HepG2 (cell line): ENCODE measurements at regions not wholly inside any gene's neighbourhood (a gene's known extent, or its start where the extent isn't known, plus 50 kb on each side); places are given as distances from the start of the nearest gene placed in this dataset.

Experiments used
- ATAC-seq: fragments of 200-7000 bp; cut with Tn5 transposase; 3 replicates; pipeline ENCODE4 v1.9.1; 2020; ENCODE audit warnings: mild to moderate bottlenecking, moderate library complexity
- BruUV-seq: library from RNA; stranded (reverse); fragments of 400-500 nt; replicated peaks from 2 replicates; lab custom pipeline; 2021; lab: Mats Ljungman, UMichigan
- CTCF ChIA-PET: fragments of 300-600 bp; formaldehyde crosslinking; extraction: SDS; loops from one replicate; lab custom pipeline; 2021; ENCODE audit warnings: low total read pairs, inconsistent platforms, low intra/inter-chr PET ratio; lab: Yijun Ruan, JAX
- POLR2A ChIA-PET: fragments of 350-600 bp; sonication (Branson Sonifier 250); formaldehyde crosslinking; loops from one replicate; lab custom pipeline; 2020; ENCODE audit warnings: antibody characterized with exemption, inconsistent platforms; lab: Yijun Ruan, JAX
- DNase-seq: peaks from one replicate; pipeline ENCODE4 v3.0.0-alpha.2; 2015; ENCODE audit warnings: low spot score
- FAIRE-seq: peaks from 3 replicates; lab custom pipeline; 2011; peaks lifted over from hg19 to GRCh38; lab: Jason Lieb, UNC
- H2AFZ ChIP-seq: one replicate; pipeline ENCODE4 v1.6.1; 2011; ENCODE audit warnings: low read length, inconsistent platforms
- H3K27ac ChIP-seq: fragments of 300-600 bp; 3 replicates; pipeline ENCODE4 v1.8.0; 2011; ENCODE audit warnings: mixed run types, mild to moderate bottlenecking, mixed read lengths, low read length, inconsistent platforms; ENCODE audit not compliant: insufficient read depth; ENCODE audit errors: extremely low read length
- H3K27me3 ChIP-seq, 2 experiments: fragments of 200-600 bp in 1 of 2; 2 replicates in 1 of 2; 3 replicates in 1 of 2; pipeline versions ENCODE4 v1.6.0 to v1.8.0; 2011; ENCODE audit warnings: low read length in 2 of 2, mild to moderate bottlenecking in 2 of 2, moderate library complexity in 2 of 2, inconsistent platforms in 1 of 2; ENCODE audit not compliant: insufficient read depth in 2 of 2, control insufficient read depth in 1 of 2
- H3K36me3 ChIP-seq, 2 experiments: fragments of 200-600 bp in 1 of 2; replicated peaks in 1 of 2; 2 replicates in 1 of 2; 3 replicates in 1 of 2; pipeline versions ENCODE4 v1.5.1 to v1.8.0; 2011; ENCODE audit warnings: low read length in 2 of 2, inconsistent platforms in 1 of 2; ENCODE audit not compliant: insufficient read depth in 2 of 2, control insufficient read depth in 1 of 2
- H3K4me1 ChIP-seq: 2 replicates; pipeline ENCODE4 v1.5.1; 2012; ENCODE audit warnings: low read length, inconsistent platforms; ENCODE audit not compliant: insufficient read depth
- H3K4me2 ChIP-seq: 2 replicates; pipeline ENCODE4 v1.6.0; 2011; ENCODE audit warnings: low read depth, low read length, inconsistent platforms
- H3K4me3 ChIP-seq, 3 experiments: fragments of 200-600 bp in 1 of 3; sonication (generic), shearing (Covaris generic) in 1 of 3; replicated peaks in 1 of 3; 2 replicates each; pipeline ENCODE4 v1.5.1; 2011 to 2016; ENCODE audit warnings: low read length in 3 of 3, inconsistent platforms in 2 of 3, low read depth in 2 of 3, mild to moderate bottlenecking in 2 of 3, control low read depth in 1 of 3, mixed read lengths in 1 of 3; ENCODE audit not compliant: insufficient read depth in 1 of 3
- H3K79me2 ChIP-seq: one replicate; pipeline ENCODE4 v1.6.1; 2011; ENCODE audit warnings: low read length, inconsistent platforms; ENCODE audit not compliant: insufficient read depth
- H3K9ac ChIP-seq: 2 replicates; pipeline ENCODE4 v1.6.0; 2011; ENCODE audit warnings: mild to moderate bottlenecking, low read depth, low read length, inconsistent platforms; ENCODE audit not compliant: insufficient read depth
- H3K9me3 ChIP-seq: 2 replicates; pipeline ENCODE4 v1.5.1; 2012; ENCODE audit warnings: mild to moderate bottlenecking, low read length
- H4K20me1 ChIP-seq: 2 replicates; pipeline ENCODE4 v1.6.0; 2011; ENCODE audit warnings: inconsistent platforms, mild to moderate bottlenecking, low read length, moderate library complexity; ENCODE audit not compliant: insufficient read depth
- ARID3A ChIP-seq: IDR thresholded peaks from 2 replicates; pipeline ENCODE4 v1.6.1; 2012; ENCODE audit warnings: low read depth, low read length, improper control_type of control experiment
- ASH2L ChIP-seq: fragments of 300-600, 200-600 bp; sonication (generic); IDR thresholded peaks from 2 replicates; pipeline ENCODE4 v1.7.0; 2017; ENCODE audit warnings: low read depth, mild to moderate bottlenecking, moderate library complexity, mixed read lengths, low read length; ENCODE audit not compliant: insufficient read length
- CBFB ChIP-seq: sonication (generic); formaldehyde crosslinking; IDR thresholded peaks from 2 replicates; pipeline ENCODE4 v1.4.0; 2020; ENCODE audit warnings: missing genetic modification reagents
- DPF2 ChIP-seq: sonication (generic); formaldehyde crosslinking; IDR thresholded peaks from 2 replicates; pipeline ENCODE4 v1.4.0; 2020; ENCODE audit warnings: mild to moderate bottlenecking, low read depth, missing genetic modification reagents, borderline replicate concordance
- HIVEP1 ChIP-seq: sonication (generic); formaldehyde crosslinking; IDR thresholded peaks from 2 replicates; pipeline ENCODE4 v1.4.0; 2020; ENCODE audit warnings: mild to moderate bottlenecking, missing genetic modification reagents
- KLF6 ChIP-seq: IDR thresholded peaks from 2 replicates; pipeline ENCODE4 v1.8.0; 2016; ENCODE audit warnings: missing biosample characterization, missing genetic modification reagents
- MED8 ChIP-seq: sonication (generic); formaldehyde crosslinking; IDR thresholded peaks from 2 replicates; pipeline ENCODE4 v1.8.1; 2023; ENCODE audit warnings: mild to moderate bottlenecking, missing genetic modification reagents; ENCODE audit not compliant: insufficient replicate concordance
- NCOA1 ChIP-seq: sonication (generic); formaldehyde crosslinking; IDR thresholded peaks from 2 replicates; pipeline ENCODE4 v1.9.0; 2021; ENCODE audit warnings: missing genetic modification reagents
- NFIC ChIP-seq: IDR thresholded peaks from 2 replicates; pipeline ENCODE4 v1.6.1; 2012; ENCODE audit warnings: mild to moderate bottlenecking, low read length, inconsistent platforms
- PCBP1 ChIP-seq: fragments of 200-400 bp; formaldehyde crosslinking; IDR thresholded peaks from 2 replicates; pipeline ENCODE4 v1.6.1; 2017; ENCODE audit warnings: mild to moderate bottlenecking, low read depth, low read length, borderline replicate concordance
- RAD21 ChIP-seq: fragments of 450-650 bp; formaldehyde crosslinking; IDR thresholded peaks from 2 replicates; pipeline ENCODE4 v1.5.0; 2020; ENCODE audit warnings: mild to moderate bottlenecking
- SMAD9 ChIP-seq: sonication (generic); formaldehyde crosslinking; IDR thresholded peaks from 2 replicates; pipeline ENCODE4 v1.5.1; 2020; ENCODE audit warnings: mild to moderate bottlenecking, missing genetic modification reagents
- SMC3 ChIP-seq: IDR thresholded peaks from 2 replicates; pipeline ENCODE4 v1.6.1; 2011; ENCODE audit warnings: low read length, improper control_type of control experiment
- SNRNP70 ChIP-seq: fragments of 200-400 bp; formaldehyde crosslinking; IDR thresholded peaks from 2 replicates; pipeline ENCODE4 v1.6.1; 2017; ENCODE audit warnings: mild to moderate bottlenecking, low read depth, low read length, moderate library complexity
- SRSF4 ChIP-seq: fragments of 200-400 bp; formaldehyde crosslinking; IDR thresholded peaks from one replicate; pipeline ENCODE4 v1.6.1; 2018; ENCODE audit warnings: mild to moderate bottlenecking, low read depth, low read length, moderate library complexity; ENCODE audit not compliant: poor library complexity, severe bottlenecking
- ZNF329 ChIP-seq: sonication (generic); formaldehyde crosslinking; IDR thresholded peaks from 2 replicates; pipeline ENCODE4 v1.9.0; 2021; ENCODE audit warnings: low read depth, mild to moderate bottlenecking, missing genetic modification reagents
- ZNF577 ChIP-seq: sonication (generic); formaldehyde crosslinking; IDR thresholded peaks from 2 replicates; pipeline ENCODE4 v1.4.0; 2020; ENCODE audit warnings: mild to moderate bottlenecking, low read depth, missing genetic modification reagents, borderline replicate concordance
- ZNF737 ChIP-seq: sonication (generic); formaldehyde crosslinking; IDR thresholded peaks from 2 replicates; pipeline ENCODE4 v1.5.0; 2020; ENCODE audit warnings: missing genetic modification reagents, mild to moderate bottlenecking, borderline replicate concordance
- ZNF841 ChIP-seq: sonication (generic); formaldehyde crosslinking; IDR thresholded peaks from 2 replicates; pipeline ENCODE4 v1.8.1; 2023; ENCODE audit warnings: missing genetic modification reagents, borderline replicate concordance
- WGBS: methylation state at CpG from one replicate; pipeline ENCODE4 v1.1.6; 2017; ENCODE audit warnings: low lambda C conversion rate; 5-methylcytosine and 5-hydroxymethylcytosine counted together
- in situ Hi-C: cut with HindIII; loops from 2 replicates; pipeline ENCODE4 v1.10.0; 2017; ENCODE audit warnings: low pct_unique_long_range_greater_than_20kb; ENCODE audit not compliant: extremely low pct_ligation_motif_present
- intact Hi-C: fragments of 100-400 bp; cut with micrococcal nuclease; formaldehyde crosslinking; loops from one replicate; pipeline ENCODE4 v1.10.0; 2022; ENCODE audit not compliant: unreplicated experiment

GRCh38 chr17:5933430-5933829, 136.7 kb upstream of the WSCD1 start (continued):
- no peak for TF ChIP-seq ARID3A
- TF ChIP-seq, all 625 proteins: peak for 0

- TF ChIP-seq SMAD9 (CRISPR knock-in tag), result no peak
- TF ChIP-seq NCOA1 (CRISPR knock-in tag), result no peak
- TF ChIP-seq MED8, result no peak
- TF ChIP-seq ZNF577 (CRISPR knock-in tag), result no peak
- no peak for TF ChIP-seq ZNF329 (CRISPR knock-in tag)
- no peak for TF ChIP-seq DPF2 (CRISPR knock-in tag)
- TF ChIP-seq PCBP1, result no peak
- TF ChIP-seq CBFB, result no peak
- TF ChIP-seq ZNF737, result no peak
- TF ChIP-seq ZNF841, result no peak
- TF ChIP-seq NFIC, result no peak
- no peak for TF ChIP-seq SNRNP70
- no peak for TF ChIP-seq SRSF4
- TF ChIP-seq SMC3, result no peak
- TF ChIP-seq ASH2L, result no peak
- no peak for TF ChIP-seq KLF6 (CRISPR knock-in tag)
- TF ChIP-seq RAD21 (CRISPR knock-in tag), result no peak
- TF ChIP-seq HIVEP1, result no peak
- POLR2A ChIA-PET, result no interaction called here
- Histone ChIP-seq H4K20me1 (no peaks in the 10 kb centered on the region), H3K27ac (no peak overlapping the region), H3K27me3 (peaks cover 0 to 6% of the 10 kb centered on the region in 2 experiments; a peak in 3 of 5 replicates), H3K9ac (no peak overlapping the region), H3K79me2 (no peaks in the 10 kb centered on the region), H3K36me3 (no peaks in the 10 kb centered on the region), H3K4me3 (no peak overlapping the region), H3K4me1 (no peaks in the 10 kb centered on the region), H3K4me2 (no peak overlapping the region), H3K9me3 (no peaks in the 10 kb centered on the region), H2AFZ (no peak overlapping the region)
- DNase-seq (no peak), ATAC-seq (no peak), FAIRE-seq (no peak)
- in situ Hi-C loops (no loop called here), intact Hi-C loops (no loop called here)
- CTCF ChIA-PET, result no interaction called here
- 45% methylated on average over 5 of the region's 5 CpGs for WGBS
- BruUV-seq, result no TSS peak
Observed at GRCh38 chr17:5941258-5941657, 128.9 kb upstream of the WSCD1 start.
